ENCODE measurements at regions not wholly inside any gene's neighbourhood (a gene's known extent, or its start where the extent isn't known, plus 50 kb on each side); places are given as distances from the start of the nearest gene placed in this dataset.

DNA sequence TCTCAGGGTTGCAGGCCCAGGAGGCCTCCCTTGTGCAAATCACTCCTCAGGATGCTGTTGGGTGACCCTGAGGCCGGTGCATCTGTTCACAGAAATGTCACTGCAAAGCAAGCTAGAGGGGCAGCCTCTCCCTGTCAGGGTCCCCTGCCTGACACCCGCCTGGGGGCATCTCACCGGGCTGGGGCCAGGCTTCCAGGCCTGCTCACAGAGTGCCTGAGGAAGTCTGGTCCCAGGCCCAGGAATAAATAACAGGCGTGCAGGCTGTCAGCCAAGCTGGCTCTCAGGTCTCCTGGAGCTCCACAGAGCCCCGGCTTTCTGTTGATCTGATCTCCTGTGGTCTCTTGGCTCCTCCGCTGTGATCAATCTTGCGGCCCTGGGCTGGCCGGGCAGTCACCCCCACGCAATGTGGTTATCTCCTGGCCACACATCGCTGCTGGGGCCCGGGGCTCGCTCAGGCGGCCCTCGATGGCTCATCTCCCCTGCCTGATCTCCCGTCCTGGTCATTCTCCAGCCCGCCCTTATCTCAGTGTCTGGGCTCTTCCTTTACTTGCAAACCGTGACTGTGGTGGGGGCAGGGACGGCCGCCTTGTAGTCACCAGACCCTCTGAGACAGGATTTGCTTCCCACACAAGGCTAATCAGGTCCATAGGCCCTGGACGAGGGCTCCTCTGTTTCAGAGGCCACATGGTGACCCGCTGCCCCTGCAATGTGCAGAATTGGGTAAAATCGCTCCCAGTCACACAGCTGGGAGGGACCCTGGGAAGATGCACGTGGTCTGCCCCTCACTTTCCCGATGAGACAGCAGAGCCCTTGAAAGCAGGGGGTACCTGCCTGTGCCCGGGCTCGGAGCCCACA lies 231.2 kb upstream of the GSE1 start:
- TF ChIP-seq PBX3 (IDR thresholded peaks at IDR 0.05) (peak; percentile 48), CTCF (IDR thresholded peaks at IDR 0.05) (no peak), RAD21 (IDR thresholded peaks at IDR 0.05; ENCODE audit: low read length) (peak; percentile 22), ELF1 (IDR thresholded peaks at IDR 0.05) (no peak), FOXM1 (IDR thresholded peaks at IDR 0.05; ENCODE audit: low read depth) (0 out of 2 replicates have a peak, but pooled peaks have one; percentile 31), POLR2AphosphoS5 (IDR thresholded peaks at IDR 0.05; ENCODE audit: low read depth, low read length) (peak; percentile 37; the same call in 1 of the 2 replicates), CHD2 (IDR thresholded peaks at IDR 0.05; ENCODE audit: low read length, partially characterized antibody) (peak; percentile 91), NFIC (IDR thresholded peaks at IDR 0.05; ENCODE audit: borderline replicate concordance) (peak; percentile 59; the same call in 1 of the 2 replicates), YY1 (IDR thresholded peaks at IDR 0.05; ENCODE audit: low read depth) (no peak)
- TF ChIP-seq, protein P1, sequence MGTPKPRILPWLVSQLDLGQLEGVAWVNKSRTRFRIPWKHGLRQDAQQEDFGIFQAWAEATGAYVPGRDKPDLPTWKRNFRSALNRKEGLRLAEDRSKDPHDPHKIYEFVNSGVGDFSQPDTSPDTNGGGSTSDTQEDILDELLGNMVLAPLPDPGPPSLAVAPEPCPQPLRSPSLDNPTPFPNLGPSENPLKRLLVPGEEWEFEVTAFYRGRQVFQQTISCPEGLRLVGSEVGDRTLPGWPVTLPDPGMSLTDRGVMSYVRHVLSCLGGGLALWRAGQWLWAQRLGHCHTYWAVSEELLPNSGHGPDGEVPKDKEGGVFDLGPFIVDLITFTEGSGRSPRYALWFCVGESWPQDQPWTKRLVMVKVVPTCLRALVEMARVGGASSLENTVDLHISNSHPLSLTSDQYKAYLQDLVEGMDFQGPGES (IDR thresholded peaks at IDR 0.05; ENCODE audit: low read depth, low read length) = no peak; the same call in 1 of the 2 replicates
- TF ChIP-seq, protein P2, sequence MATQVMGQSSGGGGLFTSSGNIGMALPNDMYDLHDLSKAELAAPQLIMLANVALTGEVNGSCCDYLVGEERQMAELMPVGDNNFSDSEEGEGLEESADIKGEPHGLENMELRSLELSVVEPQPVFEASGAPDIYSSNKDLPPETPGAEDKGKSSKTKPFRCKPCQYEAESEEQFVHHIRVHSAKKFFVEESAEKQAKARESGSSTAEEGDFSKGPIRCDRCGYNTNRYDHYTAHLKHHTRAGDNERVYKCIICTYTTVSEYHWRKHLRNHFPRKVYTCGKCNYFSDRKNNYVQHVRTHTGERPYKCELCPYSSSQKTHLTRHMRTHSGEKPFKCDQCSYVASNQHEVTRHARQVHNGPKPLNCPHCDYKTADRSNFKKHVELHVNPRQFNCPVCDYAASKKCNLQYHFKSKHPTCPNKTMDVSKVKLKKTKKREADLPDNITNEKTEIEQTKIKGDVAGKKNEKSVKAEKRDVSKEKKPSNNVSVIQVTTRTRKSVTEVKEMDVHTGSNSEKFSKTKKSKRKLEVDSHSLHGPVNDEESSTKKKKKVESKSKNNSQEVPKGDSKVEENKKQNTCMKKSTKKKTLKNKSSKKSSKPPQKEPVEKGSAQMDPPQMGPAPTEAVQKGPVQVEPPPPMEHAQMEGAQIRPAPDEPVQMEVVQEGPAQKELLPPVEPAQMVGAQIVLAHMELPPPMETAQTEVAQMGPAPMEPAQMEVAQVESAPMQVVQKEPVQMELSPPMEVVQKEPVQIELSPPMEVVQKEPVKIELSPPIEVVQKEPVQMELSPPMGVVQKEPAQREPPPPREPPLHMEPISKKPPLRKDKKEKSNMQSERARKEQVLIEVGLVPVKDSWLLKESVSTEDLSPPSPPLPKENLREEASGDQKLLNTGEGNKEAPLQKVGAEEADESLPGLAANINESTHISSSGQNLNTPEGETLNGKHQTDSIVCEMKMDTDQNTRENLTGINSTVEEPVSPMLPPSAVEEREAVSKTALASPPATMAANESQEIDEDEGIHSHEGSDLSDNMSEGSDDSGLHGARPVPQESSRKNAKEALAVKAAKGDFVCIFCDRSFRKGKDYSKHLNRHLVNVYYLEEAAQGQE (IDR thresholded peaks at IDR 0.05; ENCODE audit: low read depth, low read length) = no peak
- TF ChIP-seq, protein P3, sequence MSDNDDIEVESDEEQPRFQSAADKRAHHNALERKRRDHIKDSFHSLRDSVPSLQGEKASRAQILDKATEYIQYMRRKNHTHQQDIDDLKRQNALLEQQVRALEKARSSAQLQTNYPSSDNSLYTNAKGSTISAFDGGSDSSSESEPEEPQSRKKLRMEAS (IDR thresholded peaks at IDR 0.05; ENCODE audit: low read depth) = no peak
